CD14-positive monocyte (primary cell): ENCODE measurements at regions not wholly inside any gene's neighbourhood (a gene's known extent, or its start where the extent isn't known, plus 50 kb on each side); places are given as distances from the start of the nearest gene placed in this dataset.

ENCODE experiments used
- DNase-seq, 3 donors: peaks; one replicate each; pipeline ENCODE4 v3.0.0-alpha.2; 2011 to 2022
- H2AFZ ChIP-seq: 2 replicates; pipeline ENCODE4 v1.6.0; 2012; ENCODE audit warnings: mild to moderate bottlenecking, low read depth, low read length, inconsistent platforms; ENCODE audit not compliant: insufficient read depth, poor library complexity, severe bottlenecking
- H3K27ac ChIP-seq, 2 donors: 1 replicate in 1 of 2; 2 replicates in 1 of 2; pipeline ENCODE4 v1.5.1; 2012 to 2013; ENCODE audit warnings: low read length in 2 of 2, control low read depth in 1 of 2, inconsistent platforms in 1 of 2, low read depth in 1 of 2, mild to moderate bottlenecking in 1 of 2
- H3K27me3 ChIP-seq, 2 donors: one replicate each; pipeline versions ENCODE4 v1.6.0 to v1.6.1; 2011 to 2013; ENCODE audit warnings: low read length in 2 of 2; ENCODE audit not compliant: control insufficient read depth in 2 of 2, insufficient read depth in 2 of 2
- H3K36me3 ChIP-seq, 2 donors: replicated peaks in 1 of 2; 1 replicate in 1 of 2; 2 replicates in 1 of 2; pipeline versions ENCODE4 v1.5.1 to v1.6.1; 2012 to 2013; ENCODE audit warnings: low read length in 2 of 2, control low read depth in 1 of 2, inconsistent platforms in 1 of 2, mild to moderate bottlenecking in 1 of 2; ENCODE audit not compliant: insufficient read depth in 2 of 2, control insufficient read depth in 1 of 2
- H3K4me1 ChIP-seq, 2 donors: 1 replicate in 1 of 2; 2 replicates in 1 of 2; pipeline versions ENCODE4 v1.5.1 to v1.6.1; 2012 to 2013; ENCODE audit warnings: low read length in 2 of 2, control low read depth in 1 of 2, inconsistent platforms in 1 of 2, mild to moderate bottlenecking in 1 of 2, moderate library complexity in 1 of 2; ENCODE audit not compliant: insufficient read depth in 2 of 2, control insufficient read depth in 1 of 2
- H3K4me2 ChIP-seq: replicated peaks from 2 replicates; pipeline ENCODE3; 2012; ENCODE audit warnings: low read length, moderate library complexity, mild to moderate bottlenecking; ENCODE audit not compliant: poor library complexity, severe bottlenecking; ENCODE audit errors: extremely low read depth
- H3K4me3 ChIP-seq, 3 experiments: fragments of 200-600 bp in 1 of 3; sonication (generic) in 1 of 3; replicated peaks in 1 of 3; 1 replicate in 2 of 3; 2 replicates in 1 of 3; pipeline ENCODE4 v1.5.1; 2011 to 2013; ENCODE audit warnings: low read length in 3 of 3, mild to moderate bottlenecking in 3 of 3, control low read depth in 2 of 3, low read depth in 2 of 3, inconsistent platforms in 1 of 3, moderate library complexity in 1 of 3
- H3K79me2 ChIP-seq: 2 replicates; pipeline ENCODE4 v1.6.0; 2012; ENCODE audit warnings: mild to moderate bottlenecking, control low read depth, inconsistent platforms, low read length, moderate library complexity; ENCODE audit not compliant: insufficient read depth
- H3K9ac ChIP-seq: 2 replicates; pipeline ENCODE4 v1.6.0; 2017; ENCODE audit warnings: low read length, mild to moderate bottlenecking; ENCODE audit not compliant: insufficient read depth, poor library complexity, severe bottlenecking
- H3K9me3 ChIP-seq, 2 donors: replicated peaks in 1 of 2; 1 replicate in 1 of 2; 2 replicates in 1 of 2; pipeline versions ENCODE4 v1.5.1 to v1.6.1; 2012 to 2013; ENCODE audit warnings: low read length in 2 of 2, control low read depth in 1 of 2; ENCODE audit not compliant: control insufficient read depth in 1 of 2, insufficient read depth in 1 of 2
- H4K20me1 ChIP-seq: 2 replicates; pipeline ENCODE4 v1.6.0; 2012; ENCODE audit warnings: mild to moderate bottlenecking, low read length, control low read depth, moderate library complexity; ENCODE audit not compliant: insufficient read depth
- H3K27ac Mint-ChIP-seq, 7 donors: one replicate each; pipeline ENCODE4 v1.8.0; 2020; ENCODE audit warnings: mild to moderate bottlenecking in 7 of 7, mixed read lengths in 7 of 7, moderate library complexity in 6 of 7, inconsistent platforms in 2 of 7
- H3K27me3 Mint-ChIP-seq, 3 donors: one replicate each; pipeline ENCODE4 v1.8.0; 2021 to 2022; ENCODE audit warnings: low read depth in 3 of 3, mild to moderate bottlenecking in 3 of 3, mixed read lengths in 3 of 3, moderate library complexity in 3 of 3, inconsistent platforms in 1 of 3
- H3K36me3 Mint-ChIP-seq, 2 donors: one replicate each; pipeline ENCODE4 v1.8.0; 2020; ENCODE audit warnings: mixed read lengths in 2 of 2, inconsistent platforms in 1 of 2, mild to moderate bottlenecking in 1 of 2
- H3K4me1 Mint-ChIP-seq: one replicate; pipeline ENCODE4 v1.8.0; 2020; ENCODE audit warnings: mild to moderate bottlenecking, mixed read lengths
- H3K4me3 Mint-ChIP-seq, 2 donors: one replicate each; pipeline ENCODE4 v1.8.0; 2020; ENCODE audit warnings: mild to moderate bottlenecking in 2 of 2, mixed read lengths in 2 of 2, moderate library complexity in 1 of 2
- H3K9me3 Mint-ChIP-seq, 7 donors: one replicate each; pipeline ENCODE4 v1.8.0; 2020 to 2022; ENCODE audit warnings: mixed read lengths in 7 of 7, mild to moderate bottlenecking in 6 of 7, moderate library complexity in 6 of 7, inconsistent platforms in 2 of 7
- CTCF ChIP-seq: fragments of 200-600 bp; IDR thresholded peaks from one replicate; pipeline ENCODE4 v1.8.0; 2022; ENCODE audit warnings: antibody characterized with exemption, mild to moderate bottlenecking
- WGBS: methylation state at CpG from one replicate; pipeline ENCODE4 v1.1.5; 2013; ENCODE audit warnings: missing lambda C conversion rate; ENCODE audit not compliant: insufficient coverage; 5-methylcytosine and 5-hydroxymethylcytosine counted together
- intact Hi-C, 2 donors: fragments of 100-400 bp; cut with micrococcal nuclease; formaldehyde crosslinking; loops; one replicate each; pipeline versions ENCODE4 v1.15.0 to v1.15.1; 2023

- H3K4me3 Mint-ChIP-seq, result no peak overlapping the region
- H3K27ac Mint-ChIP-seq, result no peak overlapping the region
- peaks cover 12 to 21% of the 10 kb centered on the region in 2 donors for H3K27me3 ChIP-seq
- H3K36me3 Mint-ChIP-seq, result no peaks in the 10 kb centered on the region
- H3K9ac ChIP-seq, result no peak overlapping the region
- DNase-seq, result no peak
- H3K4me1 ChIP-seq, result no peaks in the 10 kb centered on the region
- intact Hi-C loops, result no loop called here
- TF ChIP-seq CTCF, result no peak
- no peak overlapping the region for H3K4me2 ChIP-seq
- no peak overlapping the region for H2AFZ ChIP-seq
- H3K9me3 Mint-ChIP-seq, result peaks cover 0 to 6% (median 2%) of the 10 kb centered on the region in 7 donors
- H3K4me3 ChIP-seq, result no peak overlapping the region
- H3K79me2 ChIP-seq, result no peaks in the 10 kb centered on the region
- no peak overlapping the region for H3K27ac ChIP-seq
- H3K4me1 Mint-ChIP-seq, result no peaks in the 10 kb centered on the region
- H3K27me3 Mint-ChIP-seq, result peaks cover 27 to 34% (median 30%) of the 10 kb centered on the region in 3 donors
- 68% methylated on average over 6 of the region's 7 CpGs for WGBS
- no peaks in the 10 kb centered on the region for H4K20me1 ChIP-seq
- peaks cover 0 to 4% of the 10 kb centered on the region in 2 donors for H3K9me3 ChIP-seq
- H3K36me3 ChIP-seq, result no peaks in the 10 kb centered on the region
These were observed 101.9 kb downstream of the TFAP2C start for GRCh38 chr20:56730996-56731395.

GRCh38 chr20:56731476-56731875 is 102.4 kb downstream of the TFAP2C start:
- H3K36me3 ChIP-seq, result no peaks in the 10 kb centered on the region
- H3K36me3 Mint-ChIP-seq, result no peaks in the 10 kb centered on the region
- H3K27me3 Mint-ChIP-seq, result peaks cover 28 to 36% (median 31%) of the 10 kb centered on the region in 3 donors
- H3K27me3 ChIP-seq, result peaks cover 15 to 26% of the 10 kb centered on the region in 2 donors
- H3K9me3 ChIP-seq, result peaks cover 0 to 4% of the 10 kb centered on the region in 2 donors
- H3K4me3 ChIP-seq, result no peak overlapping the region
- intact Hi-C loops, result no loop called here
- peaks cover 0 to 8% (median 2%) of the 10 kb centered on the region in 7 donors for H3K9me3 Mint-ChIP-seq
- no peaks in the 10 kb centered on the region for H3K79me2 ChIP-seq
- no peak overlapping the region for H3K4me2 ChIP-seq
- no peak overlapping the region for H3K27ac Mint-ChIP-seq
- no peak for DNase-seq
- H2AFZ ChIP-seq, result no peak overlapping the region
- no peaks in the 10 kb centered on the region for H4K20me1 ChIP-seq
- TF ChIP-seq CTCF, result no peak
- H3K27ac ChIP-seq, result no peak overlapping the region
- H3K4me3 Mint-ChIP-seq, result no peak overlapping the region
- no peaks in the 10 kb centered on the region for H3K4me1 ChIP-seq
- no peak overlapping the region for H3K9ac ChIP-seq
- H3K4me1 Mint-ChIP-seq, result no peaks in the 10 kb centered on the region
- 100% methylated on average over 2 of the region's 4 CpGs for WGBS
